Natural killer cell (primary cell): ENCODE measurements at regions not wholly inside any gene's neighbourhood (a gene's known extent, or its start where the extent isn't known, plus 50 kb on each side); places are given as distances from the start of the nearest gene placed in this dataset.

ENCODE experiments used
- ATAC-seq, 3 donors: fragments of 150-1000 bp in 2 of 3; fragments of 200-7000 bp in 1 of 3; cut with Tn5 transposase; 1 replicate in 1 of 3; 2 replicates in 2 of 3; pipeline ENCODE4 v1.10.0; 2021; ENCODE audit warnings: mild to moderate bottlenecking in 2 of 3, moderate library complexity in 2 of 3
- DNase-seq, 2 donors: peaks; one replicate each; pipeline versions ENCODE4 v3.0.0 to v3.0.0-alpha.2; 2013 to 2021; ENCODE audit warnings: mixed read lengths in 1 of 2
- H3K27ac ChIP-seq: one replicate; pipeline ENCODE4 v1.5.1; 2013; ENCODE audit warnings: mild to moderate bottlenecking, low read length
- H3K27me3 ChIP-seq: one replicate; pipeline ENCODE4 v1.6.1; 2013; ENCODE audit warnings: low read length; ENCODE audit not compliant: control insufficient read depth, insufficient read depth
- H3K36me3 ChIP-seq: one replicate; pipeline ENCODE4 v1.6.1; 2013; ENCODE audit warnings: low read length; ENCODE audit not compliant: control insufficient read depth, insufficient read depth
- H3K4me1 ChIP-seq: one replicate; pipeline ENCODE4 v1.6.1; 2013; ENCODE audit warnings: low read length; ENCODE audit not compliant: control insufficient read depth, insufficient read depth
- H3K4me3 ChIP-seq: one replicate; pipeline ENCODE4 v1.5.1; 2013; ENCODE audit warnings: low read length
- H3K9me3 ChIP-seq: one replicate; pipeline ENCODE4 v1.6.1; 2013; ENCODE audit warnings: low read length; ENCODE audit not compliant: control insufficient read depth, insufficient read depth
- H3K27ac Mint-ChIP-seq, 2 donors: one replicate each; pipeline ENCODE4 v1.8.0; 2022; ENCODE audit warnings: mild to moderate bottlenecking in 2 of 2, mixed read lengths in 2 of 2, moderate library complexity in 1 of 2
- H3K27me3 Mint-ChIP-seq, 2 donors: one replicate each; pipeline ENCODE4 v1.8.0; 2022; ENCODE audit warnings: low read depth in 2 of 2, mixed read lengths in 2 of 2
- H3K36me3 Mint-ChIP-seq: one replicate; pipeline ENCODE4 v1.8.0; 2022; ENCODE audit warnings: mixed read lengths
- H3K4me1 Mint-ChIP-seq, 2 donors: one replicate each; pipeline ENCODE4 v1.8.0; 2022; ENCODE audit warnings: mixed read lengths in 2 of 2
- H3K4me3 Mint-ChIP-seq: one replicate; pipeline ENCODE4 v1.8.0; 2022; ENCODE audit warnings: mild to moderate bottlenecking, moderate library complexity, mixed read lengths
- H3K9me3 Mint-ChIP-seq, 2 donors: one replicate each; pipeline ENCODE4 v1.8.0; 2022; ENCODE audit warnings: mixed read lengths in 2 of 2
- WGBS: methylation state at CpG from one replicate; pipeline ENCODE4 v1.1.7; 2013; ENCODE audit warnings: missing lambda C conversion rate; ENCODE audit not compliant: insufficient coverage; 5-methylcytosine and 5-hydroxymethylcytosine counted together
- intact Hi-C: fragments of 100-400 bp; cut with micrococcal nuclease; formaldehyde crosslinking; loops from one replicate; pipeline ENCODE4 v1.14.2; 2022
- TF ChIP-seq, protein P1 (sequence below): fragments of 200-600 bp; IDR thresholded peaks from one replicate; pipeline ENCODE4 v1.8.0; 2022; ENCODE audit warnings: antibody characterized with exemption

GRCh38 chr11:110019675-110020074 is 73.5 kb upstream of the ZC3H12C start:
- no peaks in the 10 kb centered on the region for H3K36me3 Mint-ChIP-seq
- H3K9me3 Mint-ChIP-seq = peaks cover 3 to 6% of the 10 kb centered on the region in 2 donors
- TF ChIP-seq, protein P1, sequence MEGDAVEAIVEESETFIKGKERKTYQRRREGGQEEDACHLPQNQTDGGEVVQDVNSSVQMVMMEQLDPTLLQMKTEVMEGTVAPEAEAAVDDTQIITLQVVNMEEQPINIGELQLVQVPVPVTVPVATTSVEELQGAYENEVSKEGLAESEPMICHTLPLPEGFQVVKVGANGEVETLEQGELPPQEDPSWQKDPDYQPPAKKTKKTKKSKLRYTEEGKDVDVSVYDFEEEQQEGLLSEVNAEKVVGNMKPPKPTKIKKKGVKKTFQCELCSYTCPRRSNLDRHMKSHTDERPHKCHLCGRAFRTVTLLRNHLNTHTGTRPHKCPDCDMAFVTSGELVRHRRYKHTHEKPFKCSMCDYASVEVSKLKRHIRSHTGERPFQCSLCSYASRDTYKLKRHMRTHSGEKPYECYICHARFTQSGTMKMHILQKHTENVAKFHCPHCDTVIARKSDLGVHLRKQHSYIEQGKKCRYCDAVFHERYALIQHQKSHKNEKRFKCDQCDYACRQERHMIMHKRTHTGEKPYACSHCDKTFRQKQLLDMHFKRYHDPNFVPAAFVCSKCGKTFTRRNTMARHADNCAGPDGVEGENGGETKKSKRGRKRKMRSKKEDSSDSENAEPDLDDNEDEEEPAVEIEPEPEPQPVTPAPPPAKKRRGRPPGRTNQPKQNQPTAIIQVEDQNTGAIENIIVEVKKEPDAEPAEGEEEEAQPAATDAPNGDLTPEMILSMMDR = no peak
- H3K36me3 ChIP-seq = no peaks in the 10 kb centered on the region
- no peak for DNase-seq
- H3K4me3 Mint-ChIP-seq = no peak overlapping the region
- no peaks in the 10 kb centered on the region for H3K4me1 Mint-ChIP-seq
- H3K27me3 ChIP-seq = no peaks in the 10 kb centered on the region
- H3K9me3 ChIP-seq = no peaks in the 10 kb centered on the region
- no peak for ATAC-seq
- no peaks in the 10 kb centered on the region for H3K4me1 ChIP-seq
- H3K4me3 ChIP-seq = no peak overlapping the region
- H3K27ac ChIP-seq = no peak overlapping the region
- intact Hi-C loops = no loop called here
- H3K27me3 Mint-ChIP-seq = peaks cover 0 to 3% of the 10 kb centered on the region in 2 donors
- H3K27ac Mint-ChIP-seq = no peak overlapping the region
- WGBS = 67% methylated on average over 3 of the region's 3 CpGs

- DNase-seq (no peak), ATAC-seq (no peak)
- Mint-ChIP-seq H3K27me3 (no peaks in the 10 kb centered on the region), H3K4me3 (no peak overlapping the region), H3K36me3 (no peaks in the 10 kb centered on the region), H3K9me3 (peaks cover 3 to 7% of the 10 kb centered on the region in 2 donors), H3K27ac (no peak overlapping the region), H3K4me1 (no peaks in the 10 kb centered on the region)
- TF ChIP-seq, protein P1 = no peak
- Histone ChIP-seq H3K27ac (no peak overlapping the region), H3K9me3 (no peaks in the 10 kb centered on the region), H3K36me3 (no peaks in the 10 kb centered on the region), H3K27me3 (no peaks in the 10 kb centered on the region), H3K4me3 (no peak overlapping the region), H3K4me1 (no peaks in the 10 kb centered on the region)
- intact Hi-C loops = no loop called here
- WGBS = 83% methylated on average over 1 of the region's 1 CpG
These were observed 70.6 kb upstream of the ZC3H12C start for GRCh38 chr11:110022548-110022947.

GRCh38 chr11:110023711-110024110 is 69.5 kb upstream of the ZC3H12C start:
- ATAC-seq (no peak), DNase-seq (no peak)
- Mint-ChIP-seq H3K4me3 (no peak overlapping the region), H3K4me1 (no peaks in the 10 kb centered on the region), H3K9me3 (peaks cover 3 to 7% of the 10 kb centered on the region in 2 donors), H3K27ac (no peak overlapping the region), H3K27me3 (peaks cover 0 to 3% of the 10 kb centered on the region in 2 donors), H3K36me3 (no peaks in the 10 kb centered on the region)
- intact Hi-C loops = no loop called here
- H3K36me3 ChIP-seq = no peaks in the 10 kb centered on the region
- no peaks in the 10 kb centered on the region for H3K4me1 ChIP-seq
- TF ChIP-seq, protein P1 = no peak
- H3K27me3 ChIP-seq = no peaks in the 10 kb centered on the region
- no peak overlapping the region for H3K4me3 ChIP-seq
- H3K9me3 ChIP-seq = no peaks in the 10 kb centered on the region
- no peak overlapping the region for H3K27ac ChIP-seq

DNA sequence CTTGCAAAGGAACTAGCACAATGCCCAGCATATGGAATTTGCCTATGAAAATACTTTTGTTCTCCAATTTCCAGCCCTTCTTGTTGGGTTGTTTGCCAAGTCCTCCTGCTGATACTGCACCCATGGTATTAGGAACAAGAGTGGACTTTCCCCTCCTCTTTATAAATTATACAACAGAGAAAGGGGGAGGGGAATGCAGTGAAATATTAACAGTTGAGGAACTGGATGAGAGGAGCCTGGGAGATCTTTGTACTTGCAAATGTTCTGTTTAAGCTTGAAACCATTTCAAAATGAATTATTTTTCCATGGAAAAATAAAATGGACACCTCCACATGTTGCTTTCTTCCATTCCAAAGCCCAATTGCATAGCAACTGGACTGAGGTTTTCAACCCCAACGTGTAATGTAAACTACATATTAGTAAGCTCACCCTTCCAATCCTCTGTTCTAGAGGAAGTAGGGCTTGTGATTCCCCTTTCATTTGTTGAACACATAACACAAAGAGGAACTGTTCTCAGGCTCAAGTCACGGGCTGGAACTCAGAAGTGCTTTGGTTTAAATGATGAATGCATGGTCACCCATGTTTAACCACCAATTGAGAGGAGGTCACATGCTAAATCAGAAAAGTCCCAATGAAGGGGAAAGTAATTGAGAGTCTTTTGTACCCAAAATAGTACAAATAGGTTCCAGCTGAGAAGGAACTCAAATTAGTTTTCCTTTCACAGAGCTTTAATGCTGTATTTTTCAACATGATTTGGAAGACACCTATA is 66.2 kb upstream of the ZC3H12C start:
- DNase-seq = peak in 1 of 2 donors; percentile 10
- intact Hi-C loops = no loop called here
- 17% methylated on average over 2 of the region's 2 CpGs for WGBS
- Histone ChIP-seq H3K4me1 (no peaks in the 10 kb centered on the region), H3K4me3 (no peak overlapping the region), H3K9me3 (no peaks in the 10 kb centered on the region), H3K36me3 (no peaks in the 10 kb centered on the region), H3K27ac (no peak overlapping the region), H3K27me3 (no peaks in the 10 kb centered on the region)
- Mint-ChIP-seq H3K4me1 (no peaks in the 10 kb centered on the region), H3K4me3 (no peak overlapping the region), H3K27ac (no peak overlapping the region), H3K27me3 (peaks cover 0 to 3% of the 10 kb centered on the region in 2 donors), H3K36me3 (no peaks in the 10 kb centered on the region), H3K9me3 (peaks cover 3 to 7% of the 10 kb centered on the region in 2 donors)
- TF ChIP-seq, protein P1 = no peak
- ATAC-seq = peak in 2 of 3 donors; percentile 35 to 39
